GM13976 (cell line): ENCODE measurements at regions not wholly inside any gene's neighbourhood (a gene's known extent, or its start where the extent isn't known, plus 50 kb on each side); places are given as distances from the start of the nearest gene placed in this dataset.

ENCODE experiments used
- DNase-seq: peaks from one replicate; pipeline ENCODE4 v3.0.0; 2012; ENCODE audit warnings: low spot score
- in situ Hi-C: fragments of 300-500 bp; cut with MboI; formaldehyde crosslinking; loops from one replicate; pipeline ENCODE4 v1.12.0; 2022; ENCODE audit warnings: low sequenced_read_pairs, mixed read lengths, inconsistent platforms; ENCODE audit not compliant: unreplicated experiment
- TF ChIP-seq, protein P1 (sequence below): IDR thresholded peaks from 2 replicates; pipeline ENCODE4 v1.5.1; 2012; ENCODE audit warnings: borderline replicate concordance, mild to moderate bottlenecking; ENCODE audit not compliant: insufficient read depth; ENCODE audit errors: extremely low read depth, missing control alignments, control extremely low read depth

DNA sequence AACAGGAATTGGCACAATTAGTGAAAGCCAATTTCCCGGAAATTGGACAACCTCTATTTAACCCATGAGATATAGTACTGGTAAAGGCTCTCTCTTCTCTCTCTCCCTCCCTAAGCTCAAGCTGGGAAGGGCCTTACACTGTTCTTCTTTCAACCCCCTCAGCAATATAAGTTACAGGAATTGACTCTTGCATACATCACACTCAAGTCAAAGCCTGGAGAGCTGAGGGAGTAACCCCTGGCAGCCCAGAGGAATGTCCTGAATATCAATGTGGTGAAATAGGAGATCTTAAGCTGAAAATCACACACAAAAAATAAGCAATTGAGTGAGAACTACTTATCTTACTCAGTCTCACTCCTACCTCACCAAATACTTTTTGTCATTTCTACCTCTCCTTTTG is 186.9 kb upstream of the SPOCK3 start:
- TF ChIP-seq, protein P1, sequence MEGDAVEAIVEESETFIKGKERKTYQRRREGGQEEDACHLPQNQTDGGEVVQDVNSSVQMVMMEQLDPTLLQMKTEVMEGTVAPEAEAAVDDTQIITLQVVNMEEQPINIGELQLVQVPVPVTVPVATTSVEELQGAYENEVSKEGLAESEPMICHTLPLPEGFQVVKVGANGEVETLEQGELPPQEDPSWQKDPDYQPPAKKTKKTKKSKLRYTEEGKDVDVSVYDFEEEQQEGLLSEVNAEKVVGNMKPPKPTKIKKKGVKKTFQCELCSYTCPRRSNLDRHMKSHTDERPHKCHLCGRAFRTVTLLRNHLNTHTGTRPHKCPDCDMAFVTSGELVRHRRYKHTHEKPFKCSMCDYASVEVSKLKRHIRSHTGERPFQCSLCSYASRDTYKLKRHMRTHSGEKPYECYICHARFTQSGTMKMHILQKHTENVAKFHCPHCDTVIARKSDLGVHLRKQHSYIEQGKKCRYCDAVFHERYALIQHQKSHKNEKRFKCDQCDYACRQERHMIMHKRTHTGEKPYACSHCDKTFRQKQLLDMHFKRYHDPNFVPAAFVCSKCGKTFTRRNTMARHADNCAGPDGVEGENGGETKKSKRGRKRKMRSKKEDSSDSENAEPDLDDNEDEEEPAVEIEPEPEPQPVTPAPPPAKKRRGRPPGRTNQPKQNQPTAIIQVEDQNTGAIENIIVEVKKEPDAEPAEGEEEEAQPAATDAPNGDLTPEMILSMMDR: no peak
- no peak for DNase-seq
- in situ Hi-C loops: no loop called here

GRCh38 chr4:167424341-167425256 is 190.3 kb upstream of the SPOCK3 start:
- no peak for DNase-seq
- TF ChIP-seq, protein P1: no peak
- in situ Hi-C loops: no loop called here

DNA sequence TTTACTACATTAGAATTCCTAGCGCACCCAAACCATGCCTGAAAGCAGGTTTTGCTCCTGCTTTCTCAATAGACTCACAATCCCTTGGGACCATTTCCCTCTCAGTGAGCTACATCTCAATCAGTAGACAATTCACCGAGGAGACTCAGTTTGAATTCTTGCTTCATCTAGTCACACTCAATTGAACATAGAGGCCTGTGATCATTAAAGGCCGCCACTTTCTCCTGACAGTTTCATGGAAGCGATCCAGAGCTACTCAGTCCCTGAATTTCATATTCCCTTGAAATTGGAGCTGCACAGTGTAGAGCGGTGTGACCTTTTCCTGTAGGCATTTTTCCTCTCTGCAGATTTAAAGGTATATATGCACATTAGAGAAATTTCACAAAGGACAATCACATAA is 193.9 kb upstream of the SPOCK3 start:
- no peak for DNase-seq
- TF ChIP-seq, protein P1: no peak
- in situ Hi-C loops: no loop called here

GRCh38 chr4:167431371-167431770 is 197.1 kb upstream of the SPOCK3 start:
- TF ChIP-seq, protein P1: no peak
- in situ Hi-C loops: no loop called here

DNA sequence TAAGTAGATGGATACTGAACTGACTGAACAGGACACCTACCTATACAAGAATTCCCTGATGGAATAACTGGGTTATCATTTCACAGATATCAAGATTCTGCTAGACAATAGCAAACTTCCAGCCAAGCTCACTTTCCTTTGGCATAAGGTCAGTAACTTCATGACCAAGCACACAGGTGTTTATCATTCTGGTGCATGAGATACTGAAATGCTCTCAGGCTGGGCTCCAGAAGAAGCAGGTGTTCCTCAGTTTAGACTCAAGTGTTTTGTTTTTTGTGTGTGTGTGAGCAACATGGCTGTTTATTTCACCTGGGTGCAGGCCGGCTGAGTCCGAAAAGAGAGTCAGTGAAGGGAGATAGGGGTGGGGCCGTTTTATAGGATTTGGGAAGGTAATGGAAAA is 201.5 kb upstream of the SPOCK3 start:
- no peak for DNase-seq
- TF ChIP-seq, protein P1: no peak
- in situ Hi-C loops: no loop called here

More at GRCh38 chr4:167431371-167431770, 197.1 kb upstream of the SPOCK3 start:
- DNase-seq: no peak

DNA sequence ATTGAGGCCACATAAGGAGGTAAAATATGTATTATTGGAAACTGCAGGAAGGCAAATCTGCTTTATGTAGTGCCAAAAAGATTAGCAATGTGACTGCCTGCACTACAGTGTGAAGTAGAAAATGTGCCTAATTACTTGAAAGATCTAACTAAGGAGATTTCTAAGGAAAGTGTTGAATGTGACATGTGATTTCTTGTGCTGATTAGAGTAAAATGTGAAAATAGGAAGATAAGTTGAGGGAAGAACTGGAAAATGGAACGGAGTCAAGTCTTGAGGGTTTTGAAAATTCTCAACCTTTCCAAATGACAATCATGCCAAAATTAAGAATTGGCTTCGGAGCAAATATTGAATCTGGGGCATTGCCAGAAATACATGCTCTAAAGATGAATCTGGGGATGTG is 209.5 kb upstream of the SPOCK3 start:
- no peak for DNase-seq
- TF ChIP-seq, protein P1: no peak
- in situ Hi-C loops: no loop called here
